Activated B cell treated with CpG ODN at 0.5 μM for 24 hours (primary cell): ENCODE measurements at regions not wholly inside any gene's neighbourhood (a gene's known extent, or its start where the extent isn't known, plus 50 kb on each side); places are given as distances from the start of the nearest gene placed in this dataset.

Experiments
- ATAC-seq: fragments of 200-7000 bp; cut with Tn5 transposase; one replicate; pipeline ENCODE4 v1.10.0; 2021; ENCODE audit warnings: low read depth, mild to moderate bottlenecking, moderate library complexity
- CTCF ChIA-PET: fragments of 350-600 bp; sonication (Branson Sonifier 250); formaldehyde crosslinking; loops from one replicate; lab custom pipeline; 2021; ENCODE audit warnings: antibody characterized with exemption; lab: Charles Lee
- POLR2A ChIA-PET: fragments of 350-600 bp; sonication (Branson Sonifier 250); formaldehyde crosslinking; loops from one replicate; lab custom pipeline; 2021; ENCODE audit warnings: antibody characterized with exemption; lab: Charles Lee
- DNase-seq: peaks from one replicate; pipeline ENCODE4 v3.0.0; 2022
- H3K27ac Mint-ChIP-seq: one replicate; pipeline ENCODE4 v1.8.0; 2020; ENCODE audit warnings: mixed read lengths
- H3K27me3 Mint-ChIP-seq: one replicate; pipeline ENCODE4 v1.8.0; 2021; ENCODE audit warnings: mixed read lengths
- H3K36me3 Mint-ChIP-seq: one replicate; pipeline ENCODE4 v1.8.0; 2021; ENCODE audit warnings: low read depth, mixed read lengths
- H3K4me1 Mint-ChIP-seq: one replicate; pipeline ENCODE4 v1.8.0; 2021; ENCODE audit warnings: mixed read lengths
- H3K4me3 Mint-ChIP-seq: one replicate; pipeline ENCODE4 v1.8.0; 2020; ENCODE audit warnings: mild to moderate bottlenecking, mixed read lengths
- H3K9me3 Mint-ChIP-seq: one replicate; pipeline ENCODE4 v1.8.0; 2020; ENCODE audit warnings: mixed read lengths
- CTCF ChIP-seq: fragments of 200-600 bp; IDR thresholded peaks from one replicate; pipeline ENCODE4 v1.8.0; 2022; ENCODE audit warnings: antibody characterized with exemption, mild to moderate bottlenecking
- intact Hi-C: fragments of 100-400 bp; cut with micrococcal nuclease; formaldehyde crosslinking; loops from one replicate; pipeline ENCODE4 v1.15.1; 2024

- ChIA-PET POLR2A (no interaction called here), CTCF (no interaction called here)
- Mint-ChIP-seq H3K36me3 (no peaks in the 10 kb centered on the region), H3K27me3 (peaks cover 2% of the 10 kb centered on the region), H3K4me3 (no peak overlapping the region), H3K4me1 (no peaks in the 10 kb centered on the region), H3K27ac (no peak overlapping the region), H3K9me3 (no peaks in the 10 kb centered on the region)
- DNase-seq, result no peak
- intact Hi-C loops, result no loop called here
- no peak for TF ChIP-seq CTCF
- no peak for ATAC-seq
Measured at GRCh38 chr20:40540166-40540565, 148.9 kb downstream of the MAFB start.

DNA sequence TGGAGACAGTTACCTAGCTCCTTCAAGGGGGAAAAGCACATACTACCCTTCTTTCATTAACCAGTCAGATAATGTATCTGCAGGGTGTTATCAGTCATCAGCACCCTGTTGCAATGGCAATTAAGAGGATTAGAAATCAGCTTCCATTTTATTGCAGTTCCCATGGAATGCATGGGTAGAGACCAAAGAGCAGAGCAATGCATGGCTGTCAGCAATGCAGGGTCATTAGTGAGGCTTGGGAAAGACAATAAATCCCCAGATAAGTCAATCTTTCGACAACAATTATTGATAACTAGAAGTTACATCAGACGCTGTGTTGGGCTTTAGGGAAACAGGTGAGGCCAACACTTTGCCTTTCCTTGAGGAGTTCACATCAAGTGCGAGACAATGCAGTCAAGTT is 150.9 kb downstream of the MAFB start:
- no peaks in the 10 kb centered on the region for H3K27me3 Mint-ChIP-seq
- intact Hi-C loops, result no loop called here
- no peak overlapping the region for H3K27ac Mint-ChIP-seq
- CTCF ChIA-PET, result no interaction called here
- no peak for DNase-seq
- H3K9me3 Mint-ChIP-seq, result peaks cover 2% of the 10 kb centered on the region
- TF ChIP-seq CTCF, result no peak
- H3K36me3 Mint-ChIP-seq, result no peaks in the 10 kb centered on the region
- no peaks in the 10 kb centered on the region for H3K4me1 Mint-ChIP-seq
- POLR2A ChIA-PET, result no interaction called here
- no peak for ATAC-seq
- H3K4me3 Mint-ChIP-seq, result no peak overlapping the region

GRCh38 chr20:40536808-40537207 is 152.2 kb downstream of the MAFB start:
- DNase-seq (no peak), ATAC-seq (no peak)
- no peak overlapping the region for H3K4me3 Mint-ChIP-seq
- ChIA-PET CTCF (no interaction called here), POLR2A (no interaction called here)
- no peaks in the 10 kb centered on the region for H3K4me1 Mint-ChIP-seq
- no peak for TF ChIP-seq CTCF
- no peaks in the 10 kb centered on the region for H3K36me3 Mint-ChIP-seq
- no peaks in the 10 kb centered on the region for H3K27me3 Mint-ChIP-seq
- H3K27ac Mint-ChIP-seq, result no peak overlapping the region
- peaks cover 9% of the 10 kb centered on the region for H3K9me3 Mint-ChIP-seq
- intact Hi-C loops, result no loop called here

DNA sequence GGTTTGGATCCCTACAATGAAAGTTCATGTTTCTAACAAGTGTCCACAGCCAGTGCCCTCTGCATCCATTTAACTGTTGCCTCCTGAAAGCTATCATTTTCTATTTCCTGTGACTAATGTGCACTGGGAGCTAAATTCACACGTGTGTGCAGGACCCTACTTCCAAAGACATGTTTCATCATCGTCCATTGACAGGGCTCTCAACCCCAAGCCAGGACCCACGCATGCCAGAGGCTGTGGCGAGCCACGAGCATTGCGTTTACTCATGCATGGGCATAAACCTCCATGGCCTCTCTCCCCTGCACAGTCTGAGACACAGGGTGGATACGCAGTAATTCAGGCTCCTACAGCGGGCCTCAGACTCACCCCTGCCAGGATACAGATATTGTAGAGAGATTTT is 153.2 kb downstream of the MAFB start:
- intact Hi-C loops, result no loop called here
- ChIA-PET CTCF (no interaction called here), POLR2A (no interaction called here)
- peaks cover 12% of the 10 kb centered on the region for H3K9me3 Mint-ChIP-seq
- H3K27ac Mint-ChIP-seq, result no peak overlapping the region
- DNase-seq (no peak), ATAC-seq (no peak)
- no peaks in the 10 kb centered on the region for H3K27me3 Mint-ChIP-seq
- no peaks in the 10 kb centered on the region for H3K36me3 Mint-ChIP-seq
- TF ChIP-seq CTCF, result no peak
- H3K4me3 Mint-ChIP-seq, result no peak overlapping the region
- H3K4me1 Mint-ChIP-seq, result no peaks in the 10 kb centered on the region

GRCh38 chr20:40532103-40532502 is 156.9 kb downstream of the MAFB start:
- Mint-ChIP-seq H3K27ac (no peak overlapping the region), H3K9me3 (peaks cover 15% of the 10 kb centered on the region), H3K27me3 (no peaks in the 10 kb centered on the region), H3K36me3 (no peaks in the 10 kb centered on the region), H3K4me1 (no peaks in the 10 kb centered on the region), H3K4me3 (no peak overlapping the region)
- ChIA-PET POLR2A (no interaction called here), CTCF (no interaction called here)
- ATAC-seq (no peak), DNase-seq (no peak)
- TF ChIP-seq CTCF, result no peak
- intact Hi-C loops, result no loop called here
